ENCODE measurements at regions not wholly inside any gene's neighbourhood (a gene's known extent, or its start where the extent isn't known, plus 50 kb on each side); places are given as distances from the start of the nearest gene placed in this dataset.

DNA sequence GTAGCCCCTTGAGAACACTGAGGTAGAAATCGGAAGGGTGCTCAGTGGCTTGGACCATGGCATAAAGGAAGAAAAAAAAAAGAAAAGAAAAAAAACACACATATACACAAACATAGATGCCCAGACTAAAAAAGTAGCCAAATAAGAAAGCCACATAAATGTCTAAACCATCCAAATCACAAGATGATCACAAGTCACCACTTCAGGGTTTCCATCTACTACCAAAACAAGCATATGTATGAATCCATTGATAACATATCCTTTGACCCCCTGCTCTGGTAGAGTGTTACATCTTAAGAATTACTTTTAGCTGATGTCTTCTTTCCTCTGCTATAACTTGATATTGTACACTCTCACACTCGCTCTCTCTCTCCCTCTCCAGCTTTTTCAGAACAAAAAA lies 245.9 kb downstream of the AHR start:
- DNase-seq (ENCODE audit: low spot score): no peak
- TF ChIP-seq, protein P1, sequence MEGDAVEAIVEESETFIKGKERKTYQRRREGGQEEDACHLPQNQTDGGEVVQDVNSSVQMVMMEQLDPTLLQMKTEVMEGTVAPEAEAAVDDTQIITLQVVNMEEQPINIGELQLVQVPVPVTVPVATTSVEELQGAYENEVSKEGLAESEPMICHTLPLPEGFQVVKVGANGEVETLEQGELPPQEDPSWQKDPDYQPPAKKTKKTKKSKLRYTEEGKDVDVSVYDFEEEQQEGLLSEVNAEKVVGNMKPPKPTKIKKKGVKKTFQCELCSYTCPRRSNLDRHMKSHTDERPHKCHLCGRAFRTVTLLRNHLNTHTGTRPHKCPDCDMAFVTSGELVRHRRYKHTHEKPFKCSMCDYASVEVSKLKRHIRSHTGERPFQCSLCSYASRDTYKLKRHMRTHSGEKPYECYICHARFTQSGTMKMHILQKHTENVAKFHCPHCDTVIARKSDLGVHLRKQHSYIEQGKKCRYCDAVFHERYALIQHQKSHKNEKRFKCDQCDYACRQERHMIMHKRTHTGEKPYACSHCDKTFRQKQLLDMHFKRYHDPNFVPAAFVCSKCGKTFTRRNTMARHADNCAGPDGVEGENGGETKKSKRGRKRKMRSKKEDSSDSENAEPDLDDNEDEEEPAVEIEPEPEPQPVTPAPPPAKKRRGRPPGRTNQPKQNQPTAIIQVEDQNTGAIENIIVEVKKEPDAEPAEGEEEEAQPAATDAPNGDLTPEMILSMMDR (IDR thresholded peaks at IDR 0.05; ENCODE audit: extremely low read depth, insufficient read depth, missing control alignments): no peak
- in situ Hi-C loops (cut with MboI; ENCODE audit: low pct_unique_long_range_greater_than_20kb, low sequenced_read_pairs, unreplicated experiment): loop anchor here (25.0 kb wide), 2 partner anchors 232 to 557 kb away; no protein-coding TSS in a partner anchor

DNA sequence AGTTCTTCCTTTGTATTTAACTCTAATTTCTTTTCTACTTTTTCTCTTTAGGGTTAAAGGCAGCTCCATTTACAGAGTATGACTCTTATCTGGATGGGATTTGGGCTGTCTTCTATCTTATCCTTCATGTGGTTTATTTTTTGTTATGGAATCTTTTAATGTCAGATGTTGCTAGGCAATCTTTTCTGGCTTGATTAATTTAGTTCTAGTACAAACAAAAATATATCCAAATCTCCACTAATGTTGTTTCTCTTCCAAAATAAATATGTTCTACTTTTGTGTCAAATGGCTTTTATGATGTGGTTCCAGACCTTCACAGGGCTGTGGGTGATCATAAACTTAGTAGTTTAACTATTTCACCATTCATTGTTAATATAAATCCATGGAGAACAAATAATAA lies 246.9 kb downstream of the AHR start:
- no peak for DNase-seq (ENCODE audit: low spot score)
- in situ Hi-C loops (cut with MboI; ENCODE audit: low pct_unique_long_range_greater_than_20kb, low sequenced_read_pairs, unreplicated experiment): loop anchor here (25.0 kb wide), 2 partner anchors 233 to 558 kb away; no protein-coding TSS in a partner anchor
- TF ChIP-seq, protein P1 (IDR thresholded peaks at IDR 0.05; ENCODE audit: extremely low read depth, insufficient read depth, missing control alignments): no peak

DNA sequence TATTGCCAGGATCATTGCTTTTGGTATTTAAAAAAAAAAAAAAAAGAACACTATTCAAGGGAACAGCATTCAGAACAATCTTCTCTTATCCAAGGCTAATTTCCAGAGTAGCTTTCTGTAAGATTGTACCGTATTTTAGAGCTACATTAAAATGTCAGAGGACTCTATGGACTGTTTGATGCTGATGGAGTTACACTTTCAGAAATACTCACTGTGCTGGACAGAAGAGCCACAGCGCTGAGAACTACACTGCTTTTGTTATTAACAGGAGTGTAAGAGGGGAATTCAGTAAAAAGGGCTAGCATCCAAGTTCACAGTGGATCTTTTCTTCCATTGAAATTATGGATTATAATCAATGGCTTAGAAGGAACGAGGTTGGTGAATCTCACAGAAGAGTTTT lies 247.7 kb downstream of the AHR start:
- TF ChIP-seq, protein P1 (IDR thresholded peaks at IDR 0.05; ENCODE audit: extremely low read depth, insufficient read depth, missing control alignments): no peak
- no peak for DNase-seq (ENCODE audit: low spot score)
- in situ Hi-C loops (cut with MboI; ENCODE audit: low pct_unique_long_range_greater_than_20kb, low sequenced_read_pairs, unreplicated experiment): loop anchor here (25.0 kb wide), 2 partner anchors 234 to 559 kb away; no protein-coding TSS in a partner anchor

DNA sequence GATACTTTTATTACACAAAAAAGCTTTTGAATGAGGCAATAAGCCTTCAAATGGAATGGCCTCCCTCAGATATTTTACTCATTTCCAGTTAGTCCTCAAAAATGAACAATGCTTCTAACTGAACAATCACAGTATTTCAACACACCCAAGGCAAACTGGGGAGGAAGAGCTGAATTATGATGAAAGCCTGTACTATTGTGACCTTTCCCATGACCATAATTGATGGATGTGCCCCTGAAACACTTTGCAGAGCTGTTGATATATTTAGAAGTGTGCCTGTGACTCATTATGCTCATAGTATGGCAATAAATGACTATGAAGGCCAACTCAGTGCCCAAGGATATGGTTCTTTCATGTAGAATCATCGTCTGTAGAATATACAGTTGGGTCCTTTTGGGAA lies 248.1 kb downstream of the AHR start:
- in situ Hi-C loops (cut with MboI; ENCODE audit: low pct_unique_long_range_greater_than_20kb, low sequenced_read_pairs, unreplicated experiment): loop anchor here (25.0 kb wide), 2 partner anchors 234 to 559 kb away; no protein-coding TSS in a partner anchor
- DNase-seq (ENCODE audit: low spot score): no peak
- TF ChIP-seq, protein P1 (IDR thresholded peaks at IDR 0.05; ENCODE audit: extremely low read depth, insufficient read depth, missing control alignments): no peak

DNA sequence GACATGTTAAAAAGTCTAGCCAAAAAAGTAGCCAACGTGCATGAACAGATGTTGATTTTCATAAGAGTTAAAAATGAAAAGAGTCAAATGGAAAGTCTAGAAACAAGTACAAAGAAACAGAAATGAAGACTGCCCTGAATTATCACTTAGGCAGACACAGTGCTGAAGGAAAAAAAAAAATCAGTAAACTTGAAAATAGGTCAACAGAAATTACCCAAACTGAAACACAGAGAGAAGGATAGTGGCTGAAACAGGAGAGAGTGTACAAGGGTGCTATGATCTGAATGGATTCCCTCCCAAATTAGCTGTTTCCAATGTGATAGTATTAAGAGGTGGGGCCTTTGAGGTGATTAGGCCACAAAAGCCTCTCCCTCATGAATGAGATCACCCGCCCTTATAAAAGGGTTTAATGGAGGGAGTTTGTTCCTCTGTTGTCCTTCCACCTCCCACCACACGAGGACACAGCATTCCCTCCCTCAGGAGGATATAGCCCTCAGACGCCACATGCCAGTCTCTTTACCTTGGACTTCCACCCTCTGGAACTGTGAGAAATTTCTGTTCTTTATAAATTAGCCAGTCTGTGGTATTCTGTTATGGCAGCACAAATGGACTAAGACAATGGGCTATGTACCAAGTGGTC lies 249.7 kb downstream of the AHR start:
- DNase-seq (ENCODE audit: low spot score): no peak
- TF ChIP-seq, protein P1 (IDR thresholded peaks at IDR 0.05; ENCODE audit: extremely low read depth, insufficient read depth, missing control alignments): no peak
- in situ Hi-C loops (cut with MboI; ENCODE audit: low pct_unique_long_range_greater_than_20kb, low sequenced_read_pairs, unreplicated experiment): loop anchor here (25.0 kb wide), 2 partner anchors 236 to 561 kb away; no protein-coding TSS in a partner anchor

DNA sequence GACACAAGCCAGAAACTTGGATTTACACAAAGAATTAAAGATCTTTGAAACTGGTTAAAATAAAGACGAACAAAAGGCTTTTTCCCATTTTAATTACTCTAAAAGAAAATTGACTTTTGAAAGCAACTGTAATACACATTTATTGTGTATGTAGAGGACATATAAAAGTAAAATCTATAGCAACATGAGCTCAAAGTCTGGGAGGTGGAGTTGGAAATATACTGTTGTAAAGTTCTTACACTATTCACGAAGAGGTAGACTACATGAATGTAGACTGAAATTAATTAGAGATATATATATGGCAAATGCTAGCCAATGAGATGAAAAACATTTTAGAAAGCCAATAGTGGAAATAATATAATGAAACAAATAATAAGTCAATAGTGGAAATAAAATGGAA lies 251.0 kb downstream of the AHR start:
- no peak for DNase-seq (ENCODE audit: low spot score)
- in situ Hi-C loops (cut with MboI; ENCODE audit: low pct_unique_long_range_greater_than_20kb, low sequenced_read_pairs, unreplicated experiment): loop anchor here (25.0 kb wide), 2 partner anchors 237 to 562 kb away; no protein-coding TSS in a partner anchor
- TF ChIP-seq, protein P1 (IDR thresholded peaks at IDR 0.05; ENCODE audit: extremely low read depth, insufficient read depth, missing control alignments): no peak
